K562 (cell line): ENCODE measurements at regions not wholly inside any gene's neighbourhood (a gene's known extent, or its start where the extent isn't known, plus 50 kb on each side); places are given as distances from the start of the nearest gene placed in this dataset.

ENCODE experiments used
- ATAC-seq: fragments of 200-7000 bp; cut with Tn5 transposase; 3 replicates; pipeline ENCODE4 v1.9.1; 2020; ENCODE audit warnings: moderate library complexity
- BruUV-seq: library from RNA; stranded (reverse); fragments of 400-500 nt; replicated peaks from 2 replicates; lab custom pipeline; 2021; lab: Mats Ljungman, UMichigan
- CTCF ChIA-PET: fragments of 300-600 bp; formaldehyde crosslinking; extraction: SDS; loops from one replicate; lab custom pipeline; 2021; ENCODE audit warnings: low intra/inter-chr PET ratio; lab: Yijun Ruan, JAX
- POLR2A ChIA-PET: fragments of 300-600, 350-650 bp; sonication (Branson Sonifier 250); formaldehyde crosslinking; extraction: SDS; loops from one replicate; lab custom pipeline; 2021; ENCODE audit warnings: antibody characterized with exemption, inconsistent platforms; lab: Yijun Ruan, JAX
- DNase-seq, 4 experiments: peaks; one replicate each; pipeline versions ENCODE4 v3.0.0 to v3.0.0-alpha.2; 2011 to 2018; ENCODE audit warnings: low spot score in 3 of 4, mixed read lengths in 3 of 4; ENCODE audit errors: extremely low read depth in 1 of 4
- FAIRE-seq: peaks from 2 replicates; lab custom pipeline; 2011; peaks lifted over from hg19 to GRCh38; lab: Jason Lieb, UNC
- H2AFZ ChIP-seq: 2 replicates; pipeline ENCODE4 v1.6.0; 2011; ENCODE audit warnings: low read depth, low read length, control low read depth, inconsistent platforms
- H3K27ac ChIP-seq: fragments of 200-600 bp; 3 replicates; pipeline ENCODE4 v1.8.0; 2011; ENCODE audit warnings: low read depth, mild to moderate bottlenecking, control low read depth, inconsistent platforms, low read length, moderate library complexity, mixed read lengths; ENCODE audit errors: extremely low read depth
- H3K27me3 ChIP-seq, 2 experiments: fragments of 300-600 bp in 1 of 2; 2 replicates in 1 of 2; 3 replicates in 1 of 2; pipeline versions ENCODE4 v1.6.0 to v1.8.0; 2011; ENCODE audit warnings: inconsistent platforms in 2 of 2, low read length in 2 of 2, mild to moderate bottlenecking in 1 of 2, mixed read lengths in 1 of 2, moderate library complexity in 1 of 2; ENCODE audit not compliant: control insufficient read depth in 2 of 2, insufficient read depth in 2 of 2
- H3K36me3 ChIP-seq: fragments of 300-600 bp; 3 replicates; pipeline ENCODE4 v1.8.0; 2011; ENCODE audit warnings: mild to moderate bottlenecking, low read length, inconsistent platforms; ENCODE audit not compliant: control insufficient read depth, insufficient read depth
- H3K4me1 ChIP-seq, 2 experiments: fragments of 200-600 bp in 1 of 2; replicated peaks in 1 of 2; 2 replicates in 1 of 2; 3 replicates in 1 of 2; pipeline versions ENCODE4 v1.5.1 to v1.8.0; 2011; ENCODE audit warnings: inconsistent platforms in 2 of 2, low read length in 2 of 2, mild to moderate bottlenecking in 1 of 2, mixed read lengths in 1 of 2, moderate library complexity in 1 of 2; ENCODE audit not compliant: control insufficient read depth in 2 of 2, insufficient read depth in 2 of 2
- H3K4me2 ChIP-seq: 2 replicates; pipeline ENCODE4 v1.6.1; 2011; ENCODE audit warnings: low read length, control low read depth, inconsistent platforms, mixed read lengths; ENCODE audit not compliant: insufficient read depth
- H3K4me3 ChIP-seq: fragments of 200-600 bp; sonication (generic), shearing (Covaris generic); 2 replicates; pipeline ENCODE4 v1.5.1; 2016; ENCODE audit warnings: control low read depth, inconsistent platforms
- H3K79me2 ChIP-seq: fragments of 200-600 bp; 3 replicates; pipeline ENCODE4 v1.8.0; 2011; ENCODE audit warnings: low read length, inconsistent platforms; ENCODE audit not compliant: control insufficient read depth, insufficient read depth
- H3K9ac ChIP-seq, 2 experiments: 2 replicates each; pipeline versions ENCODE4 v1.6.0 to v1.6.1; 2011; ENCODE audit warnings: low read depth in 2 of 2, low read length in 2 of 2, control low read depth in 1 of 2, inconsistent platforms in 1 of 2, mild to moderate bottlenecking in 1 of 2, mixed read lengths in 1 of 2; ENCODE audit not compliant: insufficient read depth in 1 of 2
- H3K9me1 ChIP-seq: one replicate; pipeline ENCODE4 v1.6.0; 2011; ENCODE audit warnings: inconsistent platforms, mild to moderate bottlenecking, low read length, moderate library complexity; ENCODE audit not compliant: control insufficient read depth, insufficient read depth
- H3K9me3 ChIP-seq: replicated peaks from 2 replicates; pipeline ENCODE4 v1.5.1; 2011; ENCODE audit warnings: low read depth, low read length, inconsistent platforms; ENCODE audit not compliant: control insufficient read depth, insufficient read depth
- H4K20me1 ChIP-seq: replicated peaks from 2 replicates; pipeline ENCODE4 v1.6.1; 2011; ENCODE audit warnings: low read length, inconsistent platforms, mixed read lengths; ENCODE audit not compliant: control insufficient read depth, insufficient read depth
- CBFA2T3 ChIP-seq: fragments of 450-650 bp; IDR thresholded peaks from 2 replicates; pipeline ENCODE4 v1.6.1; 2017
- CBX1 ChIP-seq: sonication (generic); IDR thresholded peaks from 2 replicates; pipeline ENCODE4 v1.6.1; 2016; ENCODE audit warnings: antibody characterized with exemption, low read depth, mild to moderate bottlenecking
- CC2D1A ChIP-seq: fragments of 450-650 bp; IDR thresholded peaks from 2 replicates; pipeline ENCODE4 v1.6.1; 2017; ENCODE audit warnings: mild to moderate bottlenecking
- FOS ChIP-seq: IDR thresholded peaks from 3 replicates; pipeline ENCODE4 v1.6.1; 2011; ENCODE audit not compliant: insufficient read length; ENCODE audit errors: extremely low read depth
- RBM15 ChIP-seq: fragments of 200-400 bp; formaldehyde crosslinking; IDR thresholded peaks from 2 replicates; pipeline ENCODE4 v1.6.1; 2018; ENCODE audit warnings: mild to moderate bottlenecking, low read length, moderate library complexity; ENCODE audit not compliant: insufficient read depth
- ZNF384 ChIP-seq: IDR thresholded peaks from 2 replicates; pipeline ENCODE4 v1.6.1; 2012; ENCODE audit warnings: low read depth, low read length, improper control_type of control experiment
- WGBS: fragments of 100-300 bp; shearing (Covaris generic); methylation state at CpG from one replicate; pipeline ENCODE4 v1.1.6; 2016; ENCODE audit warnings: low coverage, mixed read lengths; ENCODE audit not compliant: insufficient coverage; ENCODE audit errors: missing lambda C conversion rate; 5-methylcytosine and 5-hydroxymethylcytosine counted together
- in situ Hi-C: fragments of 300-500 bp; cut with MboI; formaldehyde crosslinking; loops from 4 replicates; pipeline ENCODE4 v1.15.0; 2018; ENCODE audit warnings: inconsistent platforms, mixed read lengths
- intact Hi-C: fragments of 100-400 bp; cut with micrococcal nuclease; formaldehyde crosslinking; loops from 2 replicates; pipeline ENCODE4 v1.14.2; 2022
- TF ChIP-seq, protein P1 (sequence below): fragments of 250-450 bp; sonication (Bioruptor Pico); IDR thresholded peaks from 2 replicates; pipeline ENCODE4 v1.9.0; 2021; ENCODE audit warnings: mild to moderate bottlenecking, inconsistent platforms
- TF ChIP-seq, protein P2 (sequence below): fragments of 250-450 bp; sonication (Bioruptor Pico); IDR thresholded peaks from 2 replicates; pipeline ENCODE4 v1.8.0; 2021; ENCODE audit warnings: moderate library complexity, mild to moderate bottlenecking, inconsistent platforms
- TF ChIP-seq, protein P3 (sequence below), 2 experiments: IDR thresholded peaks; 2 replicates each; pipeline ENCODE4 v1.6.1; 2012; ENCODE audit warnings: improper control_type of control experiment in 2 of 2, low read depth in 2 of 2, low read length in 2 of 2, borderline replicate concordance in 1 of 2
- TF ChIP-seq, protein P4 (sequence below), 2 experiments: IDR thresholded peaks in 1 of 2; conservative IDR thresholded peaks in 1 of 2; 2 replicates each; pipeline ENCODE4 v1.6.1; 2016; ENCODE audit warnings: low read depth in 2 of 2, mild to moderate bottlenecking in 1 of 2, missing compliant biosample characterization in 1 of 2, missing genetic modification characterization in 1 of 2, moderate library complexity in 1 of 2
- TF ChIP-seq, protein P5 (sequence below): fragments of 250-450 bp; sonication (Bioruptor Pico); IDR thresholded peaks from 2 replicates; pipeline ENCODE4 v1.5.0; 2020; ENCODE audit warnings: mild to moderate bottlenecking
- TF ChIP-seq, protein P6 (sequence below): fragments of 250-450 bp; sonication (Bioruptor Pico); IDR thresholded peaks from 2 replicates; pipeline ENCODE4 v1.4.0; 2020; ENCODE audit warnings: mild to moderate bottlenecking, moderate library complexity

DNA sequence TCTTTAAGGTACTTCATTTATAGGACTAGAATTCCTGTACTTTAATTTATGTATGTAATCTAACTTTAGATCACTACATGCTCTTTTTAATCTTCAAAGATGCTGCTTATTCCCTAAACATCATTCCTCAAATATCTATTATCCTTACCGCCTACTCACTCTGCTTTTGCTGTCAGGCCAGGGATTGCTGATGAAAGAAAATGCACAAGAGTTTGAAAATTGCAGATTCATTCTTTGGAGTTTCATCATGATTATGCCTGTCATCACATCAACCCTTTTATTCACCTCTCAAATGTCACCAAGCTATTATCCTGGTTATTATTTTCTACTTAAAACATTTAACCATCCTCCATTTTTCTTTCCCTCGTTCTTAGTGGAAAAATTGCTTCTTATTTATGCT is 802.7 kb downstream of the METTL15 start:
- Histone ChIP-seq H3K27ac (no peak overlapping the region), H3K9ac (no peak overlapping the region), H3K4me2 (no peak overlapping the region), H3K79me2 (no peaks in the 10 kb centered on the region), H3K9me1 (no peaks in the 10 kb centered on the region), H4K20me1 (no peaks in the 10 kb centered on the region), H2AFZ (no peak overlapping the region), H3K4me3 (no peak overlapping the region), H3K36me3 (no peaks in the 10 kb centered on the region), H3K27me3 (no peaks in the 10 kb centered on the region), H3K4me1 (no peaks in the 10 kb centered on the region), H3K9me3 (no peaks in the 10 kb centered on the region; the same call in none of the 2 replicates)
- 0% methylated on average over 2 of the region's 2 CpGs for WGBS
- intact Hi-C loops (no loop called here), in situ Hi-C loops (no loop called here)
- DNase-seq (no peak), FAIRE-seq (no peak), ATAC-seq (no peak)
- CTCF ChIA-PET: no interaction called here
- no TSS peak for BruUV-seq
- POLR2A ChIA-PET: no interaction called here
- TF ChIP-seq, protein P1, sequence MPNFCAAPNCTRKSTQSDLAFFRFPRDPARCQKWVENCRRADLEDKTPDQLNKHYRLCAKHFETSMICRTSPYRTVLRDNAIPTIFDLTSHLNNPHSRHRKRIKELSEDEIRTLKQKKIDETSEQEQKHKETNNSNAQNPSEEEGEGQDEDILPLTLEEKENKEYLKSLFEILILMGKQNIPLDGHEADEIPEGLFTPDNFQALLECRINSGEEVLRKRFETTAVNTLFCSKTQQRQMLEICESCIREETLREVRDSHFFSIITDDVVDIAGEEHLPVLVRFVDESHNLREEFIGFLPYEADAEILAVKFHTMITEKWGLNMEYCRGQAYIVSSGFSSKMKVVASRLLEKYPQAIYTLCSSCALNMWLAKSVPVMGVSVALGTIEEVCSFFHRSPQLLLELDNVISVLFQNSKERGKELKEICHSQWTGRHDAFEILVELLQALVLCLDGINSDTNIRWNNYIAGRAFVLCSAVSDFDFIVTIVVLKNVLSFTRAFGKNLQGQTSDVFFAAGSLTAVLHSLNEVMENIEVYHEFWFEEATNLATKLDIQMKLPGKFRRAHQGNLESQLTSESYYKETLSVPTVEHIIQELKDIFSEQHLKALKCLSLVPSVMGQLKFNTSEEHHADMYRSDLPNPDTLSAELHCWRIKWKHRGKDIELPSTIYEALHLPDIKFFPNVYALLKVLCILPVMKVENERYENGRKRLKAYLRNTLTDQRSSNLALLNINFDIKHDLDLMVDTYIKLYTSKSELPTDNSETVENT (CRISPR knock-in tag): no peak
- TF ChIP-seq FOS (no peak), CBFA2T3 (no peak), ZNF384 (no peak), CC2D1A (no peak), CBX1 (no peak), RBM15 (no peak)
- TF ChIP-seq, protein P2, sequence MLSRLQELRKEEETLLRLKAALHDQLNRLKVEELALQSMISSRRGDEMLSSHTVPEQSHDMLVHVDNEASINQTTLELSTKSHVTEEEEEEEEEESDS (CRISPR knock-in tag): no peak
- TF ChIP-seq, protein P3, sequence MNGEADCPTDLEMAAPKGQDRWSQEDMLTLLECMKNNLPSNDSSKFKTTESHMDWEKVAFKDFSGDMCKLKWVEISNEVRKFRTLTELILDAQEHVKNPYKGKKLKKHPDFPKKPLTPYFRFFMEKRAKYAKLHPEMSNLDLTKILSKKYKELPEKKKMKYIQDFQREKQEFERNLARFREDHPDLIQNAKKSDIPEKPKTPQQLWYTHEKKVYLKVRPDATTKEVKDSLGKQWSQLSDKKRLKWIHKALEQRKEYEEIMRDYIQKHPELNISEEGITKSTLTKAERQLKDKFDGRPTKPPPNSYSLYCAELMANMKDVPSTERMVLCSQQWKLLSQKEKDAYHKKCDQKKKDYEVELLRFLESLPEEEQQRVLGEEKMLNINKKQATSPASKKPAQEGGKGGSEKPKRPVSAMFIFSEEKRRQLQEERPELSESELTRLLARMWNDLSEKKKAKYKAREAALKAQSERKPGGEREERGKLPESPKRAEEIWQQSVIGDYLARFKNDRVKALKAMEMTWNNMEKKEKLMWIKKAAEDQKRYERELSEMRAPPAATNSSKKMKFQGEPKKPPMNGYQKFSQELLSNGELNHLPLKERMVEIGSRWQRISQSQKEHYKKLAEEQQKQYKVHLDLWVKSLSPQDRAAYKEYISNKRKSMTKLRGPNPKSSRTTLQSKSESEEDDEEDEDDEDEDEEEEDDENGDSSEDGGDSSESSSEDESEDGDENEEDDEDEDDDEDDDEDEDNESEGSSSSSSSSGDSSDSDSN (IDR thresholded peaks at IDR 0.05; ENCODE audit: borderline replicate concordance in 1 of 2, low read depth in 2 of 2, low read length in 2 of 2): no peak
- TF ChIP-seq, protein P4, sequence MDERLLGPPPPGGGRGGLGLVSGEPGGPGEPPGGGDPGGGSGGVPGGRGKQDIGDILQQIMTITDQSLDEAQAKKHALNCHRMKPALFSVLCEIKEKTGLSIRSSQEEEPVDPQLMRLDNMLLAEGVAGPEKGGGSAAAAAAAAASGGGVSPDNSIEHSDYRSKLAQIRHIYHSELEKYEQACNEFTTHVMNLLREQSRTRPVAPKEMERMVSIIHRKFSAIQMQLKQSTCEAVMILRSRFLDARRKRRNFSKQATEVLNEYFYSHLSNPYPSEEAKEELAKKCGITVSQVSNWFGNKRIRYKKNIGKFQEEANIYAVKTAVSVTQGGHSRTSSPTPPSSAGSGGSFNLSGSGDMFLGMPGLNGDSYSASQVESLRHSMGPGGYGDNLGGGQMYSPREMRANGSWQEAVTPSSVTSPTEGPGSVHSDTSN (CRISPR knock-in tag; IDR thresholded peaks at IDR 0.05; ENCODE audit: low read depth): no peak
- TF ChIP-seq, protein P4 (tag; conservative IDR thresholded peaks at IDR 0.05; ENCODE audit: low read depth): no peak
- TF ChIP-seq, protein P5, sequence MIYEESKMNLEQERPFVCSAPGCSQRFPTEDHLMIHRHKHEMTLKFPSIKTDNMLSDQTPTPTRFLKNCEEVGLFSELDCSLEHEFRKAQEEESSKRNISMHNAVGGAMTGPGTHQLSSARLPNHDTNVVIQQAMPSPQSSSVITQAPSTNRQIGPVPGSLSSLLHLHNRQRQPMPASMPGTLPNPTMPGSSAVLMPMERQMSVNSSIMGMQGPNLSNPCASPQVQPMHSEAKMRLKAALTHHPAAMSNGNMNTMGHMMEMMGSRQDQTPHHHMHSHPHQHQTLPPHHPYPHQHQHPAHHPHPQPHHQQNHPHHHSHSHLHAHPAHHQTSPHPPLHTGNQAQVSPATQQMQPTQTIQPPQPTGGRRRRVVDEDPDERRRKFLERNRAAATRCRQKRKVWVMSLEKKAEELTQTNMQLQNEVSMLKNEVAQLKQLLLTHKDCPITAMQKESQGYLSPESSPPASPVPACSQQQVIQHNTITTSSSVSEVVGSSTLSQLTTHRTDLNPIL (CRISPR knock-in tag): no peak
- TF ChIP-seq, protein P6, sequence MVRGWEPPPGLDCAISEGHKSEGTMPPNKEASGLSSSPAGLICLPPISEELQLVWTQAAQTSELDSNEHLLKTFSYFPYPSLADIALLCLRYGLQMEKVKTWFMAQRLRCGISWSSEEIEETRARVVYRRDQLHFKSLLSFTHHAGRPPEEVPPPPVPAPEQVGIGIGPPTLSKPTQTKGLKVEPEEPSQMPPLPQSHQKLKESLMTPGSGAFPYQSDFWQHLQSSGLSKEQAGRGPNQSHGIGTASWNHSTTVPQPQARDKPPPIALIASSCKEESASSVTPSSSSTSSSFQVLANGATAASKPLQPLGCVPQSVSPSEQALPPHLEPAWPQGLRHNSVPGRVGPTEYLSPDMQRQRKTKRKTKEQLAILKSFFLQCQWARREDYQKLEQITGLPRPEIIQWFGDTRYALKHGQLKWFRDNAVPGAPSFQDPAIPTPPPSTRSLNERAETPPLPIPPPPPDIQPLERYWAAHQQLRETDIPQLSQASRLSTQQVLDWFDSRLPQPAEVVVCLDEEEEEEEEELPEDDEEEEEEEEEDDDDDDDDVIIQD (CRISPR knock-in tag): no peak
